IPS-18a (cell line): ENCODE measurements at regions not wholly inside any gene's neighbourhood (a gene's known extent, or its start where the extent isn't known, plus 50 kb on each side); places are given as distances from the start of the nearest gene placed in this dataset.

ENCODE experiments used
- H3K27ac ChIP-seq: one replicate; pipeline ENCODE4 v1.5.1; 2013; ENCODE audit warnings: low read length
- H3K27me3 ChIP-seq: one replicate; pipeline ENCODE4 v1.6.1; 2013; ENCODE audit warnings: mild to moderate bottlenecking, low read length; ENCODE audit not compliant: control insufficient read depth, insufficient read depth
- H3K36me3 ChIP-seq: one replicate; pipeline ENCODE4 v1.6.1; 2013; ENCODE audit warnings: low read depth, low read length; ENCODE audit not compliant: control insufficient read depth
- H3K4me1 ChIP-seq: one replicate; pipeline ENCODE4 v1.6.1; 2013; ENCODE audit warnings: low read depth, low read length; ENCODE audit not compliant: control insufficient read depth
- H3K4me3 ChIP-seq: one replicate; pipeline ENCODE4 v1.5.1; 2013; ENCODE audit warnings: low read length
- H3K9ac ChIP-seq: one replicate; pipeline ENCODE4 v1.6.1; 2013; ENCODE audit warnings: mild to moderate bottlenecking, low read length, moderate library complexity
- H3K9me3 ChIP-seq: one replicate; pipeline ENCODE4 v1.6.1; 2013; ENCODE audit warnings: low read depth, low read length; ENCODE audit not compliant: control insufficient read depth

DNA sequence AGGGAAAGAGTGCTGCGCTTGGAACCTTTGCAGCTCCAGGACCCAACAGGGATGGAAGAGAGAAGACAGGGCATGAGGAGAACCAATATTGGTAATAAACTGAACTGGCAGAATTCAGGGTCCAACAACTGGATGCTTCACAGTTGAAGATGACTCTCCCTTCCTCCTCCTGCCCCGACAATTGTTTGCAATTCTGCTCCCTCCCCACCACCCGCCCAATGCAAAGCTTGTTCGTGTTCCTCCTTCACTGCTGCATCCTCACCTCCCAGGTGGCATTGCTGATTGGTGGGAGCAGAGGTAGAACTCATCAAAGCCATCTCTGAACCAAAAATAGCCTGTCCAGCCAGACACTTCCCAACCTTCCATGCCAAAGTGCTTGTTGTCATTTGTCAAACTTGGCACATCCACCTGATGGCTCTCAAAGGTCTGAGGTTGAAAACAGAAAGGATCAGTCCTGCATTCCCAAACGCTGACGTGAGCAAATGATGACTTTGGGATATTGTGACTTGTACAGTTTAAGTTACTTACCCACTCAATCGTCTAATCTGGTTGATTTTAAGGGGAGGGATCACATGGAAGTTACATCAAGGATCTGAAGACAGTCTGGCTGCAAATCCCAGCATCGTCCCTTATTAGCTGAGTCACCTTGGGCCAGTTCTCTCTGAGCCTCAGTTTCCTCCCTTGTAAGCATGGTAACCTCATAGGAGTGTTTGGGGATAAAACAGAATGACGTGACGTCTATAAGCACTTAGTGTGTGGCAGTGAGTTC is 242.6 kb upstream of the CRY1 start:
- no peaks in the 10 kb centered on the region for H3K4me1 ChIP-seq
- H3K9me3 ChIP-seq, result no peaks in the 10 kb centered on the region
- H3K36me3 ChIP-seq, result no peaks in the 10 kb centered on the region
- H3K9ac ChIP-seq, result no peak overlapping the region
- no peak overlapping the region for H3K27ac ChIP-seq
- no peak overlapping the region for H3K4me3 ChIP-seq
- H3K27me3 ChIP-seq, result no peaks in the 10 kb centered on the region

DNA sequence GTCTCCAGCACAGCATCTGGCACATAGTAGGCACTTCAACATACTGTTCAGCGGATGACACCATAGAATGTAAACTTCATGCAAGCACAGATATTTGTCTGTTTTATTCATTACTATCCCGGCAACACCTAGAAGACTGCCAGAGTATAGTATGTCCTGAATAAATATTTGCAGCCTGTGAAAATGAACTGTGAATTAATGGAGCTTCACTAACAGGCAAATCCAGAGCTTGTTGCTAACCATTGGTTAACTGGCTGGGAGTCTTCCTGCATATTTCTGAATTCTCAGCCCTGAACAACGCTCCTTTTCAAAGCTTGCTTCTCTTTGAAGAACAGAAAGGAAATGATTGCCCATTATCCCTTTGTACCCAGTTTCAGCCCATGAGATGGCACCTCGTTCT is 243.3 kb upstream of the CRY1 start:
- no peaks in the 10 kb centered on the region for H3K4me1 ChIP-seq
- no peak overlapping the region for H3K4me3 ChIP-seq
- no peak overlapping the region for H3K27ac ChIP-seq

DNA sequence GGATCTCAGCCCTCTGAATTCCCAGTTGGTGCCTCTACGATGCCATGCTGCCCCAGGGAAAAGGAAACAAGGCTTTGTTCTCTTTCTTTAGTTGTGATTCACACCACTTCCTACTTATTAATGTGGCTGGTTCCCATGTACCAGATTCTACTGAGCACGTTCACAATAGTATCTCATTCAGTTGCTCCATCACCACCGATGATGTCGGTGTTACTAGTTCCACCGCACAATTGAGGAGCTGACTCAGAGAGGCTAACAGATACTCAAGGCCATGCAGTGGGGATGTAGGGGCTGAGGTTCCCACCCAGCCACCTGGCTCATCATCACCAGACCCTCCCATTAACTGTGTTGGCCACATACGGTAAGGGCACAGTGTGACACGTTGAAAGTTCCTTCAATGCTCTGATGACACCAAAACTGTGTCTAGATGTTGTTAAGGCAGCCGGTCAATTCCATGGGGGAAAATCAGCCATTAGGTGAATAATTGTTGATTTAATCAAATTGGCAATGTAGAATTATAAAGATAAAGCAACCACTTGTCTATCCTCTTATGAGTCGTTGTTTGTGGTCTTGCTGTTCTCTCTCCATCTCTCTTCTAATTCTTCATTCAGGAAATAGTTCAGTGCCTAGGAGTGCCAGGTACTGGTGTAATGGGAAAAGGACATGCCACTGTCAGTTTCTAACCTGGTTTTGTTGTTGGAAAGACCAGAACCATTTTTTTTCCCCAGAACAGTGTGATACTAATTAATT is 244.2 kb upstream of the CRY1 start:
- Histone ChIP-seq H3K4me3 (no peak overlapping the region), H3K36me3 (no peaks in the 10 kb centered on the region), H3K9me3 (no peaks in the 10 kb centered on the region), H3K9ac (no peak overlapping the region), H3K4me1 (no peaks in the 10 kb centered on the region), H3K27me3 (no peaks in the 10 kb centered on the region), H3K27ac (no peak overlapping the region)

More for the DNA sequence above, 243.3 kb upstream of the CRY1 start:
- no peaks in the 10 kb centered on the region for H3K27me3 ChIP-seq
- H3K36me3 ChIP-seq, result no peaks in the 10 kb centered on the region
- H3K9ac ChIP-seq, result no peak overlapping the region
- no peaks in the 10 kb centered on the region for H3K9me3 ChIP-seq

DNA sequence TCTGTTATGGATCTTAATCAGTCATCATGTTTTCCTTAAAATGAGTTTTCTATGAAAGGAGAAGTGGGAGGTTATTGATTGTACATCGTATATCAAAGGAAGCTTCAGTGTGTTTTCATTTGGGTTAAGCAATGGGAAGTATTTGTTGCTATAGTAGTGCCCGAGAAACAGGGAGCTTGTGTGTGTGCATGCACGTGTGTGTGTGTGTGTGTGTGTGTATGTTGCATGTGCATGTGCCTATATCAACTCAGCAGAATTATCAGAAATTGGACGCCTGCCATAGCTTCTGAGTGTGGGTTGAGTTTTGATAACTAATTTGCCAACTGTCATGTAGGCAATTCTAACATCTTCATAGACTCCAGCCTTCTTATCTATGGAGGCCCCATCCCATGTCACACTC is 246.1 kb upstream of the CRY1 start:
- H3K9ac ChIP-seq, result no peak overlapping the region
- no peak overlapping the region for H3K4me3 ChIP-seq
- no peaks in the 10 kb centered on the region for H3K27me3 ChIP-seq
- H3K36me3 ChIP-seq, result no peaks in the 10 kb centered on the region
- no peaks in the 10 kb centered on the region for H3K9me3 ChIP-seq
- no peaks in the 10 kb centered on the region for H3K4me1 ChIP-seq
- H3K27ac ChIP-seq, result no peak overlapping the region

DNA sequence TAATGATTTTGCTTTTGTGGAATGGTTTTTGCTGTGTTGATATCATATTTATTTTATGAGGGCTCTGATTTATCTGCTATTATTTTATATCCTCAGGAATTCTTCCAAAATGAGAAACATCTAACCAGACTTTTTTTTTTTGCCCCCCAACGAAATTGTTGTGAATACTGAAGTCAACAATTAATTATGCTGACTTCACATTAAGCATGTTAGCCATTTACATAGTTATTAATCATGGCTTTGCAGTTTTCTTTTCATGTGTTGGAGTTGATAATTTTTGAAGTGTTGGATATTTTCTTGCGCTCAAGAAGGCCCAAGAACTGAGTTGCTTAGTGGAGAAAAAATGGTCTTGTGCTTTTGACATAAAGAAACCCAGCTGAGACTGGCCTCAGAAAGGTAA is 246.6 kb upstream of the CRY1 start:
- no peaks in the 10 kb centered on the region for H3K9me3 ChIP-seq
- H3K4me3 ChIP-seq, result no peak overlapping the region
- H3K27me3 ChIP-seq, result no peaks in the 10 kb centered on the region
- H3K27ac ChIP-seq, result no peak overlapping the region
- no peak overlapping the region for H3K9ac ChIP-seq
- no peaks in the 10 kb centered on the region for H3K36me3 ChIP-seq
- no peaks in the 10 kb centered on the region for H3K4me1 ChIP-seq

DNA sequence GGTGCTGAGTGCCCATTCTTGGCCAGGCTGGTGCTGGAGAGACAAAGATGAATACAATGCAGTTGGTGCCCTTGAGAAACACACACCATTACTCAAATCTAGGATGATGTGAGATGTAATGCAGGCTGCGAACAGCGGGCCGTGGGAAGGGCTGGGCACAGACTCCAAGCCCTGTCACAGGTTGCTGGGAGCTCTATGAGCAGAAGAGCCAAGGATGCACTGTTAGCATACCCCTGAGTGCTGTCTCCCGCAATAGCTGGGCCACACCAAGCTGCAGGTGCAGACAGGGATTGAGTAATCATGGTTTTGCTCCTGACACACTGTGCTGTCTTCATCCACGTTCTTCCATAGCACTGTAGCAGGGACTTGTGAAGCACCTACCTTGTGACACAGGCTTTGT is 247.5 kb upstream of the CRY1 start:
- Histone ChIP-seq H3K4me1 (no peaks in the 10 kb centered on the region), H3K9ac (no peak overlapping the region), H3K9me3 (no peaks in the 10 kb centered on the region), H3K4me3 (no peak overlapping the region), H3K27ac (no peak overlapping the region), H3K36me3 (no peaks in the 10 kb centered on the region), H3K27me3 (no peaks in the 10 kb centered on the region)

DNA sequence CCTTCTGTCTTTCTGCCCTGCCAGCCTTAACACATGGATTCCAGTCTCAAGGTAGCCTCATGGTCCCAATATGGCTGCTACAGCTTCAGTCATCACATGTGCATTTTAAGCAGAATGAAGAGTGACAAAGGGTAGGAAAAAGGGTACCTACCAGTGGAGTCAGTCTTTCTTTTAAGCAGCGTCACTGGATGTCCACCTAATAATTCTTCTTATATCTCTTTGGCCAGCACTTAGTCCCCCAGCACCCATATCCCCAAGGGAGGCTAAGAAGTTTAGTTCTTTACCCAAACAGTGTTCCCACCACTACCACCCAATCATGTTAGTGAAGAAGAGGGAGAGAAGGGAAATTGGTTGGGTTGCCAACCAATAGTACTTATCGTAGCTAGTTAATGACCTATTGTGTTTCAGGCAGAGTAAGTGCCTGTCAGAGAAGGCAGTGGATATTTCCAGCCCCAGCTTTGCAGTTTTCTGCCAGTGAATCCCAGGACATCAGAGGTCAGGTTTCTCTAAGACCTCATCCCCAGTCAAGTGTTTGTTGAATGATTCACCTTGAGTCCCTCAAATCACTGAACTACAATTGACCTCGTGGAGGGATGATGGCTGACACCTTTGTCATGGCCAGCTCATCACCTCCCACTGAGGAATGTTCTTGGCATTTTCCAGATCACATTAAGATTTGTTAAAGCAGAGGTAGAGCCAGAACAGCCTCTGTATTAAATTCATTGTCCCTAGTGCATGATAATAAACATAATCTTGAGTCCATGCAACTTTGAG is 250.9 kb upstream of the CRY1 start:
- Histone ChIP-seq H3K4me1 (no peaks in the 10 kb centered on the region), H3K36me3 (no peaks in the 10 kb centered on the region), H3K27ac (no peak overlapping the region), H3K9ac (no peak overlapping the region), H3K27me3 (no peaks in the 10 kb centered on the region), H3K4me3 (no peak overlapping the region), H3K9me3 (no peaks in the 10 kb centered on the region)

DNA sequence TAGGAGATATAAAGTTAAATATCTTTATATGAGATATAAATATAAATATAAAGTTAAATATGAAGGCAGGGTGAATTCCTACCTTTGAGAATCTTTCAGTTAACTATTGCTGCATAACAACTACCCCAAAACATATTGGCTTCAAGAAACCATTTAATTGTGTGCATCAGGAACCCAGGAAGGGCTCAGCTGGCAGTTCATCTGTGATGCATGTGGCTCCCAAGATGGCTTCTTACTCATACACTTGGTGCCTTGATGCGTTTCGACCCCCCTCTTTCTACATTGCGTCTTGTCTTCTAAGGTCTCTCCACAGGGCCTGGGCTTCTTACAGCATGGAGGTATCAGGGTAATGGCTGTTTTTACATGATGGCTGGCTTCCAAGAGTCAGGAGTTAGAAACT is 253.9 kb upstream of the CRY1 start:
- Histone ChIP-seq H3K4me1 (no peaks in the 10 kb centered on the region), H3K9ac (no peak overlapping the region), H3K27ac (no peak overlapping the region), H3K4me3 (no peak overlapping the region), H3K36me3 (no peaks in the 10 kb centered on the region), H3K27me3 (no peaks in the 10 kb centered on the region), H3K9me3 (no peaks in the 10 kb centered on the region)

DNA sequence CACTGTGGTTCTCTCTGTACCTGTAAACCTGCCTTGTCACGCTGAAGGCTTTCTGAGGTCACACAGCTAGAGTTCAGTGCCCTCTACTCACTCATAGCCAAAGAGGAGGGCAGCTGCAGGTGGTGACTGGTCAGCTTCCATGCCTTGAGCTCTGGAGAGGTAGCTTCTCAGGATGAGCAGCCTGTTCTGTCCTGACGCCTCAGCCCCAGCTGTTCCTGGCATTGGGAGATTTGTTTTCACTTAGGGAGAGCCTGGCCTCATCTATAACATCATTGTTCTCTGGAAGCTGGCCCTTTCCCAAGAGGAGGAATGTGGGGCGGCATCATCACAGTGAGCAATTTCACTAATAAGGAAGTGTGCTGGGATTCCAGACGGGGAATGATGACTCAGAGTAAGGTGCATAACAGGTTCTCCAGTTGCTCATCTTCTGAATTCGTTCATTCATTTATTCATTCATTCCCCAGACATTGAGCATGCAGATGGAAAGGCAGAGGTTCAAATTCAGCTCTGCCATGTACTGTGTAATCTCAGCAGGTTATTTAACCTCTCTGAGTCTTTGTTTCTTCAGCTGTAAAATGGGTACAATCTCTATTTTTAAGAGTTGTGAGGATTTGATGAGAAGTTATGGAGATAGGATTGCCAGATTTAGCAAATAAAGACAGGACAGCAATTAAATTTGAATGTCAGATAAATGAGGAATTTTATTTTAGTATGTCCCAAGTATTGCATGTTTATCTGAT is 255.8 kb upstream of the CRY1 start:
- Histone ChIP-seq H3K4me3 (no peak overlapping the region), H3K27me3 (no peaks in the 10 kb centered on the region), H3K36me3 (no peaks in the 10 kb centered on the region), H3K27ac (no peak overlapping the region), H3K9ac (no peak overlapping the region), H3K9me3 (no peaks in the 10 kb centered on the region), H3K4me1 (no peaks in the 10 kb centered on the region)

DNA sequence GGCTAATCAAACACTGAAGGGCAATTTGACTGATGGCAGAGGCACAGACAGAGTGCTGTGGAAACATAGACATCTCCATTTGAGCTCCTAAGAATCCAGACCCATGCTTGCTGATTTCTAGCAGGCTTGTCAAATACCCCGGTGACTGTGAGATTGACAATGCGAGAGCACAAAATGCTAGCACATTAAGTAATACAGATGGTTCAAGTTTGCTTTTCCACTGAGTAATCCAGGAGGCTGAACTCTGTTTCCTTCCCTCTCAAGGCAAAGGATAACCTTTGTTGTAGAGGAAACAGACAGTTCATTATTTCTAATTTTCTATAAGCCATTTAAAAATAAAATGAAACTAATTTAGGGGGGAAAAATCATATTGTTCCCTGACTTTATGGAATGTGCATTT is 256.5 kb upstream of the CRY1 start:
- Histone ChIP-seq H3K9me3 (no peaks in the 10 kb centered on the region), H3K27me3 (no peaks in the 10 kb centered on the region), H3K27ac (no peak overlapping the region), H3K9ac (no peak overlapping the region), H3K4me1 (no peaks in the 10 kb centered on the region), H3K4me3 (no peak overlapping the region), H3K36me3 (no peaks in the 10 kb centered on the region)

DNA sequence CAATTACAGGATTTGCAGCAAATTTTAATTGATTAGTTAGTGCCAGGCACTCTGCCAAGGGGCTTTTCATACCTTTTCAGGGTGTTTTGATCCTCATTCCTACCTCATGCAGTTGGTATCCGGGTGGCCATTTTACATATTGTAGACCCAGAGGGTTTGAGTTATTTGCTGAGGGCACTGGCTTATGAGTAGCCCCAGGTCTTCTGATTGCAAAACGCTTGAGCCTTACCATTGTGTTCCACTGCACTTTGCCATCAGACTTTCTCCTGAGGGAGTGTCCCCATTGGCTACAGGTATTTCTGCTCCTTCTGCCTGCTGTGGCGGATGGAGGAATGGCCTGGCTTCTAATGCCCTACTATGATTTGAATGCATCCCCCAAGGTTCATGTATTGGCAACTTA is 257.8 kb upstream of the CRY1 start:
- H3K36me3 ChIP-seq, result no peaks in the 10 kb centered on the region
- H3K27me3 ChIP-seq, result no peaks in the 10 kb centered on the region
- no peaks in the 10 kb centered on the region for H3K4me1 ChIP-seq
- no peak overlapping the region for H3K9ac ChIP-seq
- no peaks in the 10 kb centered on the region for H3K9me3 ChIP-seq
- no peak overlapping the region for H3K27ac ChIP-seq
- H3K4me3 ChIP-seq, result no peak overlapping the region
